Stimulated activated CD8-positive, alpha-beta memory T cell treated with anti-CD3 and anti-CD28 coated beads, Interleukin-2, amount 100 ng/mL, for 1 hour (primary cell): ENCODE measurements at regions not wholly inside any gene's neighbourhood (a gene's known extent, or its start where the extent isn't known, plus 50 kb on each side); places are given as distances from the start of the nearest gene placed in this dataset.

Experiments used
- DNase-seq, 2 donors: peaks; one replicate each; pipeline ENCODE4 v3.0.0-alpha.2; 2020; ENCODE audit warnings: low read depth in 2 of 2

- DNase-seq: no peak
Observed at GRCh38 chr4:36716874-36717273, 435.5 kb downstream of the DTHD1 start.

DNA sequence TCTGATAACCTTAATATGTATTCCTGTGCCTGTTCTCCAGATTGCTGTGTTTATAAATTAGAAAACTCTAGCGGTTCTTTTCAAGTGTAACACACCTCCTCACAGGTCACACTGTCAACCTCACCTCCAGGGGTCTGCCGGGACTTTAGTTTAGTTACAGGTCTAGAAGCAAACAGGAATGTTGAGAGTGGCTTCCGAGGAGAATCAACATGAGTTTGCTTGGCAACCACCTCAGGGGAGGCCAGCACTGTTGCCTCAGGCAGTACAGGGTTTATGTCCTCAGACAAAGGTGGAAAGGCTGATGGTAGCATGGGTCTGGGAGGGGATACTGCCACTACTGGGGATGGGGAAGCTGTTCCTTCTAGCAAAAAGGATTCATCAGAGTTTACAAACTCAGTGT, 438.0 kb downstream of the DTHD1 start:
- DNase-seq: no peak

GRCh38 chr4:36722986-36723385, 441.6 kb downstream of the DTHD1 start:
- DNase-seq: no peak

DNA sequence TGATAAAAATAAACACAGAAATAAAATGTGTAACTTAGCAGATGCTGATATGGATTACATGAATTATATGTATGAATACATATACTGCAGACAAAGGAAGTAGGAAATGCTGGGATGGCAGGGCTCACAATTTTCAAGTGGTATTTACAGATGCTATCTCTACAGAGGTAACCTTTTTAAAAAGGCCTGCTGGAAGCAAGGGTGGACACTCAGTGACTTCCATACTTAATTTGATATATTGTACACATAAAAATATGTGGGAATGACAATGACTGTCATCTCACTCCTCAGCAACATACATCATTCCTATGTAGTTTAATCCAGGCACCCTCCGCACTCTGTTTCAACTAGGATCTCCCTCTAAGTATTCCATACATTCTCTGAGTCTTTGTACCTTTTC, 452.9 kb downstream of the DTHD1 start:
- no peak for DNase-seq

- DNase-seq: no peak
Observed at GRCh38 chr4:36737691-36738090, 456.3 kb downstream of the DTHD1 start.

- no peak for DNase-seq
Observed at GRCh38 chr4:36740796-36741310, 459.4 kb downstream of the DTHD1 start.

GRCh38 chr4:36747277-36748129, 466.1 kb downstream of the DTHD1 start:
- DNase-seq: no peak

DNA sequence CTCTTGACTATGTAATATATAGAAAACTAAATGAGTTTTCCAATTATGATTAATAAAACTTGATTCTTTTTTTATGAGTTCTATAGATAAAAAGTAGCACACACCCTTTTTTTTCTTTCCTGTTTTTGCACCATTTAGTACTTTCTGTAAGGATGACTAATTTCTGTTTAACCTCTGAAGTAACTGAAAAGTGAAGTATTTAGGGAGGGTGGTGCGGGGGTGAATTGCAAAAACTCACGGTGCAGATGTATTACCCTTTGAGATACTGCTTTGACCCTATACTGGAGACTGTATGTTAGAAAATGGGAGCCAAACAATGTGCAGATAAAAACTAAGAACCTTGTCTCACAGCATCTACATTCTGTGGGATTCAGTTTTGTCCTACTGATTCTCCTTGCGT, 471.6 kb downstream of the DTHD1 start:
- no peak for DNase-seq

- DNase-seq: no peak
Observed at GRCh38 chr4:36757580-36758311, 476.3 kb downstream of the DTHD1 start.

DNA sequence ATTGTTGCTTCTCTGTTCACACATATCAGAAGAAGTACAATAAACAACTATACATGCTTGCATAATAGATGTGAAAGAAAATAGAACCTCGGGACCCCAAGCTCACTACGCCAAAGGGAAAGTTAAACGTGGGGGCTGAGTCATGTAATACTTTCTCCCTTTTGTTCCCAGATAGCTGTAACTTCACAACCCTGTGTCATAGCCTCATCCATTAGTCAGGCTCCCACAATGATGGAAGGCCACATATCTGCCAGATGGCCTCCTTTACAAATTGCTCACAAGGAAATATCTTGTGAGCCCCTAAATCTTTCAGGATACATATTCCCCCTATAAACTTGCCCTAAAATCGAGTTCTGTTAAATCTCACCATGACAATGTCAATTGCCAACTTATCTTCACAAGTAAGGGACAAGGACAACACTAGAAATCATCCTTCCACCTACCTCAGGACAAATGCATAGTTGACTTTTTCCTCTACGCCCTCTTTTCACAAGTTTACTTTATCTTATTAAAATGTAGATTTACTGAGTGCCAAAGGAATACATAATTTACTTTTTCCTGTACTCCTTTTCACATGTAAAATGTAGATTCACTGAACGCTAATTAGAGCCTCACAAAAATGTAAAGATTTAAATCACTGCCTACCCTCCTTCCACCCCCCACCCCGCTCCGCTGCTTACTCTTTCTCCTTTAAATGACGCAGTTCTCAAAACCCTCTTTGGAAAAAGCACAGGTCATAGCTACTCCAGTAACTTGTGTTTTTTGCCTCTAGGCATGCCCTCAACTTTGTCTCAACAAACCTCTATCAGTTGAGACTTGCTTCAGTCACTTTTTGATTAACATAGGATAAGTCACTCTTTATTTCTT, 477.1 kb downstream of the DTHD1 start:
- DNase-seq: no peak

DNA sequence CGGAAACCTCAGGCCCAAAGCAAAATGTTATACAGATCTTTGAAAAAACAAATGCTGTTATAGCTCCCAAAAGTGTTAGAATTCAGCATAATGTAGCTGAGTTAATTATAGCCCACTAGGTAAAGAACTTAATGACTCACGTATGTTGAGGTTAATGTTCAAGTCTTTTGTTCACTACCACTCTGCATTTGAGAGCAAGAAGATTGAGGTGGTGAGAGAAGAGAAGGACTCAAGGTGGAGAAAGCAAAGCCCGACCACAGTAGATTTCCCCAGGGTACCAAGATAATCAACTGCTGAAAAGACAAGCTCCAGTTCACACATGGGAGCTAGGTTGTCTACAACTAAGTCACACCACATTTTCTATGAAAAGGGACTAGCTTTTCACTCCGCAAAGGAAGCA, 480.2 kb downstream of the DTHD1 start:
- DNase-seq: no peak

- no peak for DNase-seq
Observed at GRCh38 chr4:36763814-36764213, 480.7 kb upstream of the NWD2 start.

- DNase-seq: no peak
Observed at GRCh38 chr4:36767596-36767995, 476.9 kb upstream of the NWD2 start.

DNA sequence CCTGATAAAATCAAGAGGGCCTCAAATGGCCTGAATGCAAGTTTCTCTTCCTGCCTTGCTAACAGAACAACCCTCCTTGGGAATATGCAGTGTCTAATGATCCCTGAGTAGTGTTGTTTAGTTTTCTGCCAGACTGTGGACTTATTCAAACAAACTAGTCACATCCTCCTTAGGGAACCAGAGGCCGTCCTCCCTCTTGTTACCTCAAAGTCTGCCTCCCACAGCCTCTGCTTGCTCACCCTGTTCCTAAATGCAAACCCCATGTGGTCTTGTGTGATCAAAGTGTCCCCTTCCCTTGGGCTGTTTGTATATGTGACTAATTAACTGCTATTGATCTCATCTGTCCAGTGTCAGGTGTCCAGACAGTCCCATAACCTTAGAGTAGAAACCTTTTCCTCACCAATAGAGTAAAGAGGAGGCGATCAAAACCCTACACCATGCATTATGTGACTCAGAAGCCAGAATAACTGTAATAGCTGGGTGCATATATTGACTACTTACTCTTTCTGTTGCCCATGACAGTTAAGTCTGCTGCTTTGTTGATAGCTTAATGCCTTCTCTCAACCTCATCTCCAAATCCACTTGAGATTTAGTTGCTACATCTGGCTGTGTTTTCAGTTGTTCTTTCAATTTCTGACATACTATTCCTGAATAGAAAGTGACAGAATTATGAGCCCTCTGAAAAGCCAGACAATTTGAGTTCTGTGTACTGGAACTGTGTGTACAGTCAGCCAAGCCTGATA, 473.0 kb upstream of the NWD2 start:
- DNase-seq: no peak

DNA sequence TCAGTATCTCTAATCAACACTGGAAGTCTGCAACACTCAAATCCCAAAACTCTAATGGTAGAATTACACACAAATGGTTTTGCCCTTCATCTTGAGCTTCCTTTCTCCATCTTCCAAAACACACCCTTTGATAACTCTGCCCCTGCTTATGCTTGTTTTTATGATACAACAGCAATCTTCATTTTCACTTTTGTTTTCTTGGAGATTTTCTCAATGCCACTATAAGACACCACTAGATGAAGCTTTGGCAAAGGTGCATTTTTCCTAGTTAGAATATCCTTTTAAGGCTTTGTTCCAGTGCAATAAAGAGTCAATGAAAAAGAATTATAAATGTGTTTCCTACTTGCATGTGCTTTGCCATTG, 472.4 kb upstream of the NWD2 start:
- no peak for DNase-seq

- DNase-seq: no peak
Observed at GRCh38 chr4:36773467-36773866, 471.1 kb upstream of the NWD2 start.

DNA sequence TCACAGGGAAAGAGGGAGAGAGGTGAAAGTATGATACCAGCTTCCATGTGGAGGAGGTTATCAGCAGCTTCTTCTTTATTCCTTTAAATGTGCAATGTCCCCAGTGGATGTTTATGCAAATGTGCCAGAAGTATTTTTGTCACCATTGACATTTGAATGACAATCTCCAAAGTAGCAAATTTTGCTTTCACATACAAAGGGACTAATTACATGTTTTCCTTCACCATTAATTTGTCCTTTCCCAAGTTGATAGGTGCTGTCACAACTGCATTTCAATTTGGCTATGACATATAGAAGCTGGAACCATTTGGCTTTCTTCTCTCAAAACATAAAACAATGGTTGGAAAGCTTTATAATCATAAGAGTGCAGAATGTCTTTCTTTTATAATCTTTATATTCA, 469.0 kb upstream of the NWD2 start:
- no peak for DNase-seq

DNA sequence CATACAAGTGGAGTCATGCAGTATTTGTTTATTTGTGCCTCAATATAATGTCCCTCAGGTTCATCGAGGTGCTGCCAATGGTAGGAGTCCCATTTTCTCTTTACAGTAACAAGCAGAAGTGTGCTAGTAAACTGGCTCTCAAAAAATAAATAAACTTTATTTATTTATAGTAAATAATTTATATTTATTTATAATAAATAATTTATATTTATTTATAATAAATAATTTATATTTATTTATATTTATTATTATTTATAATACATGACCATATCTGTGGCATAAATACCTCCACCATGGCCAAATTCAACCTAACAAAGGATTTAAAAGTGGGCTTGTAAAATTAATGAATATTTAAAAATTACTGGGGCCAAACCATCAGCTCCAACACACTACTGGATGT, 464.9 kb upstream of the NWD2 start:
- DNase-seq: no peak

- no peak for DNase-seq
Observed at GRCh38 chr4:36785973-36786372, 458.6 kb upstream of the NWD2 start.

DNA sequence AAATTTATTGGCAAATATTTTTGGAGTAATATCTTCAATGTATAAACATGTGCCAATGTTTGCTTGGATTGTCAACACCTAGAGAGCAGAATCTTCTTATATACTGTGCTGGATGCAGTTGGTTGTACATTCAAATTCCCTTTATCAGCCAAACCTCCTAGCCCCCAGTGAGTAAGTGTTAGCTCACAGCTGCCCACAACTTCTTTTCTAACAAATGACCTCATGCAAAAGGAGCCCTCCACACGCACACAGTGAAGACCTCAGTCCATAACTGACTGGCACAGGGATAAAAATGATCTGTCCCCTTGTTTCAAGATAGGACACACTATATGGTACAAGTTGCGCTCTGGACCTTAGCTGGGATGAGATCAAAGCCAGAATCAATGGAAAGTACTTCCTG, 458.0 kb upstream of the NWD2 start:
- DNase-seq: no peak

DNA sequence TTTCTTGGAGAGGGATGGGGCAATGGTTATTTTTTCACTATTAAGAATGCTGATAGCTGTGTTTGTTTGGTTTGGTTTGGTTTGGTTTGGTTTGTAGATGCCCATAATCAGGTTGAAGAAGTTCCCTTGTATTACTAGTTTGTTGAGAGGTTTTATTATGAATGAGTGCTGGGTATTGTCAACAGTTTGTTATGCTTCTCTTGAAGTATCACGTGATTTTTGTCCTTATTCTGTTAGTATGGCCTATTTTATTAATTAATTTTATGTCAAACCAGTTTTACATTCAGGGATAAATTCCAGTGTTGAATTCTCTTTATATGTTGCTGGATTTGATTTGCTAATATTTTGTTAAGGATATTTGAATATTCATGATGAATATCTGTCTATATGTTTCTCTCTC, 449.8 kb upstream of the NWD2 start:
- no peak for DNase-seq

GRCh38 chr4:36812149-36812548, 432.4 kb upstream of the NWD2 start:
- no peak for DNase-seq
